GM06990 (cell line): ENCODE measurements at regions not wholly inside any gene's neighbourhood (a gene's known extent, or its start where the extent isn't known, plus 50 kb on each side); places are given as distances from the start of the nearest gene placed in this dataset.

ENCODE experiments used
- DNase-seq: peaks from one replicate; pipeline ENCODE4 v3.0.0-alpha.2; 2011; ENCODE audit not compliant: insufficient read length; ENCODE audit errors: extremely low read depth
- H3K27me3 ChIP-seq: replicated peaks from 2 replicates; pipeline ENCODE4 v1.6.0; 2011; ENCODE audit warnings: low read length; ENCODE audit not compliant: control insufficient read depth, insufficient read depth
- H3K36me3 ChIP-seq: 2 replicates; pipeline ENCODE4 v1.5.1; 2011; ENCODE audit warnings: low read length; ENCODE audit not compliant: control insufficient read depth, insufficient read depth
- H3K4me3 ChIP-seq: replicated peaks from 2 replicates; pipeline ENCODE4 v1.5.1; 2011; ENCODE audit warnings: low read depth, mild to moderate bottlenecking, control low read depth, low read length
- TF ChIP-seq, protein P1 (sequence below): IDR thresholded peaks from 2 replicates; pipeline ENCODE4 v1.5.1; 2011; ENCODE audit warnings: low read length, control low read depth, mild to moderate bottlenecking, inconsistent platforms; ENCODE audit not compliant: insufficient read depth, poor library complexity, severe bottlenecking

DNA sequence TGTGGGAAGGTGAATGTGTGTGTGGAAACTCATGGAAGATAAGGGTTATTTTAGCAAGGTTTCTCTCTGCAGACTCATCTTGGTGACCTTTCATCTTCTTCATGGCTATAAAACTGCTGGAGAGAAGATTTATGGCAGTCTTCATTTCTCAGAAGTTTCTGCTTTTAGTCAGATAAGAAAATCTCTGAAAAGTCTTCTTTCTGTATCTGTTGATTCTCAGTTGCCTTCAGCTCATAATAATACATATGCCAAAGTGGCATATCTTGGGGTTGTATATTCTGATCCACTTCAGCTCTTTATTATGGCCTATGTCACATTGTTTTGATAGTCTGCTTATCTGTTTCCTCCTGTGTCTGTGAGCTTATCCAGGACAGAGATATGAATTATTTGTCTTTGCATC is 143.3 kb upstream of the TMTC4 start:
- Histone ChIP-seq H3K4me3 (no peak overlapping the region), H3K36me3 (no peaks in the 10 kb centered on the region), H3K27me3 (no peaks in the 10 kb centered on the region)
- no peak for DNase-seq
- TF ChIP-seq, protein P1, sequence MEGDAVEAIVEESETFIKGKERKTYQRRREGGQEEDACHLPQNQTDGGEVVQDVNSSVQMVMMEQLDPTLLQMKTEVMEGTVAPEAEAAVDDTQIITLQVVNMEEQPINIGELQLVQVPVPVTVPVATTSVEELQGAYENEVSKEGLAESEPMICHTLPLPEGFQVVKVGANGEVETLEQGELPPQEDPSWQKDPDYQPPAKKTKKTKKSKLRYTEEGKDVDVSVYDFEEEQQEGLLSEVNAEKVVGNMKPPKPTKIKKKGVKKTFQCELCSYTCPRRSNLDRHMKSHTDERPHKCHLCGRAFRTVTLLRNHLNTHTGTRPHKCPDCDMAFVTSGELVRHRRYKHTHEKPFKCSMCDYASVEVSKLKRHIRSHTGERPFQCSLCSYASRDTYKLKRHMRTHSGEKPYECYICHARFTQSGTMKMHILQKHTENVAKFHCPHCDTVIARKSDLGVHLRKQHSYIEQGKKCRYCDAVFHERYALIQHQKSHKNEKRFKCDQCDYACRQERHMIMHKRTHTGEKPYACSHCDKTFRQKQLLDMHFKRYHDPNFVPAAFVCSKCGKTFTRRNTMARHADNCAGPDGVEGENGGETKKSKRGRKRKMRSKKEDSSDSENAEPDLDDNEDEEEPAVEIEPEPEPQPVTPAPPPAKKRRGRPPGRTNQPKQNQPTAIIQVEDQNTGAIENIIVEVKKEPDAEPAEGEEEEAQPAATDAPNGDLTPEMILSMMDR, result no peak

DNA sequence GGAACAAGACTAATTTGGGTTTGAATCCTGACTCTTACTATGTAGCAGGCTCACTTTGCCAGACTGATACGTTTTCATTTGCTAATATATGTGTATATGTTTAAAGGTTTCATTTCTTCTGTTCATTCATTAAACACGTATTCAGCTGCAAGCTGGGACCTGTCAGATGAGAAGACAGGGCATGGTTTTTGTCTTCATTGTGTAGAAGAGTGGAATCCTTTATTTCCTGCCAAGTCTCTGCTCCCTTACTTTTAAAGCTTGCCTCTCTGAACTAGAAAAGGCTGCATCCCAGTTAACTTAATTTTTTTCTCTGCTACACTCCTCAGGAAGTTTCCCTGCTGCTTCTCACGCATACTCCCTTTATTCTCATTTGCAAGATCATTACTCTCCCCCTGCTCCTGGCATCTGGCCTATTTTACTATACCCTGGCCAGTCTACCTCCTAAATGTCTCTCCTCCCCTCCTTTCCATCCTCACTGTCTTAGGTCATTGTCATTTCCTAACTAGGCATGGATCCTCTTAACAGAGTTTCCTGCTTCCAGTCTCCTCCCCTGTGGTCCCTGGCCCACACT is 141.0 kb upstream of the TMTC4 start:
- TF ChIP-seq, protein P1, result no peak
- Histone ChIP-seq H3K36me3 (no peaks in the 10 kb centered on the region), H3K4me3 (no peak overlapping the region), H3K27me3 (no peaks in the 10 kb centered on the region)
- DNase-seq, result no peak

DNA sequence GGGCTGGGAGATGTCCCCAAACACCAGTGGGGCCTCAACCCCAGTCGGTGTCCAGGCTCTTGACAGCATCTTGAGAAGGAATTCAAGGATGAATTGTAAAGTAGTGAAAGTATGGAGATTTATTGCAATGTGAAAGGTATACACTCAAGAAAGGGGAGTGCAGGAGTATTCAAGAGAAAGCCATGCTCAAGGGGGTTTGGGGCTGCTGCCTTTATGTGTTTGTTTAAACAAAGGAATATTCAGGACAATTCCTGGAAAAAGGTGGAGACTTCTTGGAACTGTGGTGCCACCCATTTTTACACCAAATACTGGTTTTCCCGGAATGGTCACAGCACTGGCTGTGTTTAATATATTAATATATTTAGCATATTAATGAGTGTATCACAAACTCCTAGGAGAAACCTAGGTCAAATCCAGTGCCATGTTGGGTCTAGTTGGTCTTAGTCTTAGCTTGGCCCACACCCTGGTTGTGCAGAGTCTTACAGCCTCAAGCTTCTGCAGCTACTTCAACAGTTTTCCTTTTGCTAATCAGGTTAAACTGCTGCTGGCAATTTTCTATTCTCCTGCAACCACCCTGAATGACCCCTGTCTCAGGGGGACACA is 138.5 kb upstream of the TMTC4 start:
- Histone ChIP-seq H3K36me3 (no peaks in the 10 kb centered on the region), H3K4me3 (no peak overlapping the region), H3K27me3 (no peaks in the 10 kb centered on the region; the same call in 1 of the 2 replicates)
- TF ChIP-seq, protein P1, result no peak
- no peak for DNase-seq

DNA sequence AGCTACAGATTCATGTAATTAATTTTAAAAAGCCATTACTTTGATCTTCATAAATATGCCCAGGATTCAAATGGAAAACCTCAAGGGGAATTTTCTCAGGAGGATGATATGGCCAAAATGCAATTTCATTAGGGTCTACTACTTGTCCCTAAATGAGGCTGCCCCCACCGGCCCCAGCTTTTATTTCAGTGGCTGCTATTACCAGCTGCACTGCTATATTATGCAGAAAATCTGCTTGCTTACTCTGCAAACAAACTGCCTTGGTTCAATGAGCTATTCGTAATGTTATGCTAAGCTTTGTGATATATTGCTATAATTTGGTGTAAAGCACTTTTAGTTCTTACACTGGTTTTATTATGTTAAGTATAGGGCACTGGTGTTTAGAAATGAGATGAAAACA is 137.3 kb upstream of the TMTC4 start:
- no peak for DNase-seq
- H3K4me3 ChIP-seq, result no peak overlapping the region
- no peaks in the 10 kb centered on the region for H3K36me3 ChIP-seq
- H3K27me3 ChIP-seq, result no peaks in the 10 kb centered on the region; the same call in 1 of the 2 replicates
- TF ChIP-seq, protein P1, result no peak

DNA sequence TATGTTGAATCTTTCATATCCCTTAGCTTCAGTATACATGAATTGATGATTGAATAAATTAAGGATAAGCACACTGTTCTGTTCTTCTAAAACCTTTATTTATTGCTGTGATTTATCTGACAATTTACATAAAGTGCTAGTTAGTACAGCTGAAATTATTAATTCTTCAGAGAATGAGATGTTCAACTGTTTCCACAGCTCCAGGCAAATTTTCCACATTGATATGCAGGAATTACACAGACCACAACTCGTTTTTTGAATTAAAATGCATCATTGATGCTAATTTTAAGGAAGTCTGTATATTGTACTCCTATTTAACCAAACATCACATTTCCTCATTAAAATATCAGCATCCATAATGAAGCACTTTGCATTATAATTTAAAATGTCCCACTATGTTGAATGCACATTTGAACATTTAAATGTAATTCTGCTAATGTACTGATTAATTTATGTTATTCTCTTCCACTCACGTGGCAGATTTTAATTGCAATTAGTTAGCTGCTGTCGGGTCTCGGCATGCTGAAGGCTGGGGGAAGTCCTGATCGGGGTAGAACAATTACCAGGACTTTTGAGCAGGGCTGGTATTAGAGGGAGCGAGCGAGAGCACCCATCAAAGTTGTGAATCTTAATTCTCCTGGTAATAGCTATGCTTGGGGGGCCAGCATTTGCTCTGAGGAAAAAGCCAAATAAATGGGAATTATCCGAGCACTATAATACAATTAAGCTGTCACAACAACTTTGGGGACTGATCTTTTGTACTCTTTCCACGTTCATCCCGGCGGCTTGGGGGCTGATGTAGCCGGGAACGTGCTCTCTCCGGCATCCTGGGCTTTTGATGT is 136.7 kb upstream of the TMTC4 start:
- H3K27me3 ChIP-seq, result no peaks in the 10 kb centered on the region; the same call in none of the 2 replicates
- no peaks in the 10 kb centered on the region for H3K36me3 ChIP-seq
- no peak for DNase-seq
- H3K4me3 ChIP-seq, result no peak overlapping the region
- TF ChIP-seq, protein P1, result no peak
